WTC11 (cell line): ENCODE measurements at regions not wholly inside any gene's neighbourhood (a gene's known extent, or its start where the extent isn't known, plus 50 kb on each side); places are given as distances from the start of the nearest gene placed in this dataset.

Experiments used
- ATF2 ChIP-seq: sonication (generic); formaldehyde crosslinking; IDR thresholded peaks from 2 replicates; pipeline ENCODE4 v1.8.1; 2022; ENCODE audit warnings: low read depth, missing genetic modification reagents, borderline replicate concordance
- CBFB ChIP-seq: sonication (generic); formaldehyde crosslinking; IDR thresholded peaks from 2 replicates; pipeline ENCODE4 v1.8.1; 2022; ENCODE audit warnings: mild to moderate bottlenecking, low read depth, missing genetic modification reagents
- CDX4 ChIP-seq: fragments of 250-450 bp; sonication (Bioruptor Pico); IDR thresholded peaks from 2 replicates; pipeline ENCODE4 v1.9.0; 2021; ENCODE audit warnings: moderate library complexity, mild to moderate bottlenecking, inconsistent platforms, borderline replicate concordance
- CTCF ChIP-seq: fragments of 200-600 bp; IDR thresholded peaks from 2 replicates; pipeline ENCODE4 v1.8.0; 2022; ENCODE audit warnings: antibody characterized with exemption
- E2F4 ChIP-seq: sonication (generic); formaldehyde crosslinking; IDR thresholded peaks from 2 replicates; pipeline ENCODE4 v1.8.1; 2022; ENCODE audit warnings: low read depth, mild to moderate bottlenecking, moderate library complexity, missing genetic modification reagents, borderline replicate concordance
- PRDM15 ChIP-seq: sonication (generic); formaldehyde crosslinking; IDR thresholded peaks from 2 replicates; pipeline ENCODE4 v1.8.0; 2022; ENCODE audit warnings: missing genetic modification reagents
- ZNF138 ChIP-seq: sonication (generic); formaldehyde crosslinking; conservative IDR thresholded peaks from 2 replicates; pipeline ENCODE4 v1.8.1; 2022; ENCODE audit warnings: mild to moderate bottlenecking, moderate library complexity, missing genetic modification reagents

- TF ChIP-seq ZNF138 (CRISPR knock-in tag): no peak
- TF ChIP-seq CTCF: no peak
- no peak for TF ChIP-seq CDX4 (CRISPR knock-in tag)
- TF ChIP-seq CBFB (CRISPR knock-in tag): no peak
- no peak for TF ChIP-seq E2F4
- no peak for TF ChIP-seq ATF2 (CRISPR knock-in tag)
- no peak for TF ChIP-seq PRDM15 (CRISPR knock-in tag)
Observed at GRCh38 chr12:32031109-32031508, 71.9 kb downstream of the RESF1 start.
